Liver (tissue), 8 donors: ENCODE measurements at regions not wholly inside any gene's neighbourhood (a gene's known extent, or its start where the extent isn't known, plus 50 kb on each side); places are given as distances from the start of the nearest gene placed in this dataset.

Experiments
- DNase-seq: peaks from one replicate; pipeline ENCODE4 v3.0.0-alpha.2; 2017; ENCODE audit warnings: low spot score
- H3K27ac ChIP-seq, 2 donors: one replicate each; pipeline ENCODE4 v1.7.0; 2013; ENCODE audit warnings: inconsistent platforms in 2 of 2, low read length in 2 of 2, control low read depth in 1 of 2, low read depth in 1 of 2, mild to moderate bottlenecking in 1 of 2
- H3K27me3 ChIP-seq, 4 donors: one replicate each; pipeline versions ENCODE4 v1.6.1 to v1.7.0; 2013; ENCODE audit warnings: low read length in 3 of 4, inconsistent platforms in 1 of 4, mild to moderate bottlenecking in 1 of 4, moderate library complexity in 1 of 4; ENCODE audit not compliant: control insufficient read depth in 4 of 4, insufficient read depth in 4 of 4
- H3K36me3 ChIP-seq, 4 donors: one replicate each; pipeline versions ENCODE4 v1.6.1 to v1.7.0; 2013; ENCODE audit warnings: low read length in 3 of 4, mild to moderate bottlenecking in 3 of 4, low read depth in 1 of 4, moderate library complexity in 1 of 4; ENCODE audit not compliant: control insufficient read depth in 4 of 4, insufficient read depth in 3 of 4
- H3K4me1 ChIP-seq, 4 donors: one replicate each; pipeline versions ENCODE4 v1.6.1 to v1.7.0; 2013; ENCODE audit warnings: low read length in 3 of 4, mild to moderate bottlenecking in 3 of 4, moderate library complexity in 1 of 4; ENCODE audit not compliant: control insufficient read depth in 4 of 4, insufficient read depth in 4 of 4
- H3K4me3 ChIP-seq, 3 donors: one replicate each; pipeline versions ENCODE4 v1.6.1 to v1.7.0; 2013; ENCODE audit warnings: low read length in 3 of 3, control low read depth in 1 of 3, low read depth in 1 of 3, mild to moderate bottlenecking in 1 of 3
- H3K9ac ChIP-seq, 2 donors: one replicate each; pipeline ENCODE4 v1.7.0; 2013; ENCODE audit warnings: low read length in 2 of 2, mild to moderate bottlenecking in 2 of 2, moderate library complexity in 2 of 2, control low read depth in 1 of 2, low read depth in 1 of 2
- H3K9me3 ChIP-seq, 4 donors: one replicate each; pipeline versions ENCODE4 v1.6.1 to v1.7.0; 2013; ENCODE audit warnings: low read length in 3 of 4; ENCODE audit not compliant: control insufficient read depth in 4 of 4
- EGR1 ChIP-seq, 2 donors: IDR thresholded peaks; 2 replicates each; pipeline ENCODE4 v1.6.1; 2016 to 2018; ENCODE audit warnings: antibody characterized with exemption in 2 of 2, low read depth in 2 of 2
- FOXA2 ChIP-seq: IDR thresholded peaks from 2 replicates; pipeline ENCODE4 v1.6.1; 2016; ENCODE audit warnings: antibody characterized with exemption
- GABPA ChIP-seq, 2 donors: IDR thresholded peaks in 1 of 2; conservative IDR thresholded peaks in 1 of 2; 2 replicates each; pipeline ENCODE4 v1.6.1; 2016; ENCODE audit warnings: antibody characterized with exemption in 2 of 2, mild to moderate bottlenecking in 1 of 2, moderate library complexity in 1 of 2
- HNF4A ChIP-seq, 2 donors: conservative IDR thresholded peaks; 2 replicates each; pipeline ENCODE4 v1.6.1; 2016; ENCODE audit warnings: antibody characterized with exemption in 2 of 2, mild to moderate bottlenecking in 2 of 2
- HNF4G ChIP-seq: IDR thresholded peaks from 2 replicates; pipeline ENCODE4 v1.6.1; 2016; ENCODE audit warnings: antibody characterized with exemption
- NR2F2 ChIP-seq: IDR thresholded peaks from 2 replicates; pipeline ENCODE4 v1.6.1; 2016; ENCODE audit warnings: antibody characterized with exemption
- RXRA ChIP-seq, 2 donors: IDR thresholded peaks; 2 replicates each; pipeline ENCODE4 v1.6.1; 2017 to 2018; ENCODE audit warnings: antibody characterized with exemption in 2 of 2, mild to moderate bottlenecking in 1 of 2
- SP1 ChIP-seq: IDR thresholded peaks from 2 replicates; pipeline ENCODE4 v1.6.1; 2018; ENCODE audit warnings: antibody characterized with exemption, mild to moderate bottlenecking
- TAF1 ChIP-seq: conservative IDR thresholded peaks from 2 replicates; pipeline ENCODE4 v1.6.1; 2016; ENCODE audit warnings: antibody characterized with exemption, mild to moderate bottlenecking
- YY1 ChIP-seq: IDR thresholded peaks from 2 replicates; pipeline ENCODE4 v1.6.1; 2016; ENCODE audit warnings: antibody characterized with exemption, mild to moderate bottlenecking
- ZBTB33 ChIP-seq: IDR thresholded peaks from 2 replicates; pipeline ENCODE4 v1.6.1; 2016; ENCODE audit warnings: antibody characterized with exemption
- WGBS: extraction: QIAGEN DNeasy Blood & Tissue Kit; methylation state at CpG from one replicate; pipeline ENCODE4 v1.1.7; 2013; 5-methylcytosine and 5-hydroxymethylcytosine counted together
- TF ChIP-seq, protein P1 (sequence below): fragments of 150-350 bp; IDR thresholded peaks from 2 replicates; pipeline ENCODE4 v1.5.1; 2017; ENCODE audit warnings: improper control_type of control experiment, low read depth, low read length; ENCODE audit not compliant: missing input control
- TF ChIP-seq, protein P2 (sequence below): IDR thresholded peaks from 2 replicates; pipeline ENCODE4 v1.6.1; 2016; ENCODE audit warnings: antibody characterized with exemption
- TF ChIP-seq, protein P3 (sequence below): IDR thresholded peaks from 2 replicates; pipeline ENCODE4 v1.6.1; 2016; ENCODE audit warnings: antibody characterized with exemption, mild to moderate bottlenecking
- donor health status: healthy.
- donor health status: healthy.
- donor health status: healthy.
- donor health status: healthy.
- donor health status: healthy.

- TF ChIP-seq, protein P1, sequence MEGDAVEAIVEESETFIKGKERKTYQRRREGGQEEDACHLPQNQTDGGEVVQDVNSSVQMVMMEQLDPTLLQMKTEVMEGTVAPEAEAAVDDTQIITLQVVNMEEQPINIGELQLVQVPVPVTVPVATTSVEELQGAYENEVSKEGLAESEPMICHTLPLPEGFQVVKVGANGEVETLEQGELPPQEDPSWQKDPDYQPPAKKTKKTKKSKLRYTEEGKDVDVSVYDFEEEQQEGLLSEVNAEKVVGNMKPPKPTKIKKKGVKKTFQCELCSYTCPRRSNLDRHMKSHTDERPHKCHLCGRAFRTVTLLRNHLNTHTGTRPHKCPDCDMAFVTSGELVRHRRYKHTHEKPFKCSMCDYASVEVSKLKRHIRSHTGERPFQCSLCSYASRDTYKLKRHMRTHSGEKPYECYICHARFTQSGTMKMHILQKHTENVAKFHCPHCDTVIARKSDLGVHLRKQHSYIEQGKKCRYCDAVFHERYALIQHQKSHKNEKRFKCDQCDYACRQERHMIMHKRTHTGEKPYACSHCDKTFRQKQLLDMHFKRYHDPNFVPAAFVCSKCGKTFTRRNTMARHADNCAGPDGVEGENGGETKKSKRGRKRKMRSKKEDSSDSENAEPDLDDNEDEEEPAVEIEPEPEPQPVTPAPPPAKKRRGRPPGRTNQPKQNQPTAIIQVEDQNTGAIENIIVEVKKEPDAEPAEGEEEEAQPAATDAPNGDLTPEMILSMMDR = no peak
- TF ChIP-seq FOXA2 (no peak), EGR1 (IDR thresholded peaks at IDR 0.05; ENCODE audit: low read depth in 2 of 2) (no peak), HNF4A (conservative IDR thresholded peaks at IDR 0.05) (no peak), NR2F2 (no peak), TAF1 (no peak), ZBTB33 (no peak), GABPA (IDR thresholded peaks at IDR 0.05 in 1 of 2, conservative IDR thresholded peaks at IDR 0.05 in 1 of 2) (no peak), SP1 (no peak), RXRA (IDR thresholded peaks at IDR 0.05) (no peak)
- TF ChIP-seq, protein P2, sequence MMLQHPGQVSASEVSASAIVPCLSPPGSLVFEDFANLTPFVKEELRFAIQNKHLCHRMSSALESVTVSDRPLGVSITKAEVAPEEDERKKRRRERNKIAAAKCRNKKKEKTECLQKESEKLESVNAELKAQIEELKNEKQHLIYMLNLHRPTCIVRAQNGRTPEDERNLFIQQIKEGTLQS = no peak
- Histone ChIP-seq H3K9me3 (no peaks in the 10 kb centered on the region), H3K4me3 (no peak overlapping the region), H3K36me3 (no peaks in the 10 kb centered on the region), H3K4me1 (no peaks in the 10 kb centered on the region), H3K9ac (no peak overlapping the region), H3K27ac (no peak overlapping the region), H3K27me3 (no peaks in the 10 kb centered on the region)
- DNase-seq = no peak
- WGBS = 42% methylated on average over 3 of the region's 3 CpGs
Observed at GRCh38 chr10:105759669-105760068, 1118.6 kb downstream of the SORCS3 start.

DNA sequence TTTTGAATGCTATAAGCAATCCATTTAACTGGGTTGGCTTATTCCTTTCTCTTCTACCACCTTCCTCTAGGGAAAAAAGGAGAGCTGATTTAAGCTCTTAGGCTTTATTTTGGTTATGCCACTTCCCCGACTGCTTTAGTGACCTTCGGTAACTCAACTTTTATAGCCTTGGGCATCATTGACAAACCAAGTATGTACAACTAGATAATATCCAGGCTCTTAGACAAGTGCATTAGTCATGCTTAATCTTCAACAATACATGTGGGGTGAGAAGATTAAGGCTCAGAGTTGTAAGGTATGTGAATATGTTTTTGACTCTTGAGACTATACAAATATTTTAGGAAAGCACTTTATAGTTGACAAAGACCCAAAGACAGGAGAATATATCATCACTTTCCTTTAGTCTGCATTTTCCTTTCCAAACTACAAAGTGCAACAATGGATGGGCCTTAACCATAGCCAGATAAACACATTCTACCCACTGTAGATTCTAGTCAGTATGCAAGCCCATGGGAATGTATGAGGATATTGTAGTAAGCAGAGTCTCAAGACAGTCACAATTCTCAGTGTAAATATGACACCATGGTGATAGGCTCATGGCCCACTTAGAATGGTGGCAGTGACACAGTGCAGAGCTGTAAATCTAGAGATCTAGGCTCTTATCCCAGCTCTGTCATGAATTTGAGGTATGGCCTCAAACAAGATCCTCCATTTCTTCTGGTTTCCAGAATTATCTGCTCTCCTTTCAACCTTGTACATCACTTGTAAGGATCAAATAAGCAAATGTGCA, 1117.3 kb downstream of the SORCS3 start:
- Histone ChIP-seq H3K36me3 (no peaks in the 10 kb centered on the region), H3K27ac (no peak overlapping the region), H3K9ac (no peak overlapping the region), H3K27me3 (no peaks in the 10 kb centered on the region), H3K9me3 (no peaks in the 10 kb centered on the region), H3K4me3 (no peak overlapping the region), H3K4me1 (no peaks in the 10 kb centered on the region)
- TF ChIP-seq TAF1 (no peak), ZBTB33 (no peak), RXRA (IDR thresholded peaks at IDR 0.05) (no peak), HNF4A (conservative IDR thresholded peaks at IDR 0.05) (no peak), GABPA (IDR thresholded peaks at IDR 0.05 in 1 of 2, conservative IDR thresholded peaks at IDR 0.05 in 1 of 2) (no peak), YY1 (no peak), HNF4G (no peak), SP1 (no peak)
- TF ChIP-seq, protein P3, sequence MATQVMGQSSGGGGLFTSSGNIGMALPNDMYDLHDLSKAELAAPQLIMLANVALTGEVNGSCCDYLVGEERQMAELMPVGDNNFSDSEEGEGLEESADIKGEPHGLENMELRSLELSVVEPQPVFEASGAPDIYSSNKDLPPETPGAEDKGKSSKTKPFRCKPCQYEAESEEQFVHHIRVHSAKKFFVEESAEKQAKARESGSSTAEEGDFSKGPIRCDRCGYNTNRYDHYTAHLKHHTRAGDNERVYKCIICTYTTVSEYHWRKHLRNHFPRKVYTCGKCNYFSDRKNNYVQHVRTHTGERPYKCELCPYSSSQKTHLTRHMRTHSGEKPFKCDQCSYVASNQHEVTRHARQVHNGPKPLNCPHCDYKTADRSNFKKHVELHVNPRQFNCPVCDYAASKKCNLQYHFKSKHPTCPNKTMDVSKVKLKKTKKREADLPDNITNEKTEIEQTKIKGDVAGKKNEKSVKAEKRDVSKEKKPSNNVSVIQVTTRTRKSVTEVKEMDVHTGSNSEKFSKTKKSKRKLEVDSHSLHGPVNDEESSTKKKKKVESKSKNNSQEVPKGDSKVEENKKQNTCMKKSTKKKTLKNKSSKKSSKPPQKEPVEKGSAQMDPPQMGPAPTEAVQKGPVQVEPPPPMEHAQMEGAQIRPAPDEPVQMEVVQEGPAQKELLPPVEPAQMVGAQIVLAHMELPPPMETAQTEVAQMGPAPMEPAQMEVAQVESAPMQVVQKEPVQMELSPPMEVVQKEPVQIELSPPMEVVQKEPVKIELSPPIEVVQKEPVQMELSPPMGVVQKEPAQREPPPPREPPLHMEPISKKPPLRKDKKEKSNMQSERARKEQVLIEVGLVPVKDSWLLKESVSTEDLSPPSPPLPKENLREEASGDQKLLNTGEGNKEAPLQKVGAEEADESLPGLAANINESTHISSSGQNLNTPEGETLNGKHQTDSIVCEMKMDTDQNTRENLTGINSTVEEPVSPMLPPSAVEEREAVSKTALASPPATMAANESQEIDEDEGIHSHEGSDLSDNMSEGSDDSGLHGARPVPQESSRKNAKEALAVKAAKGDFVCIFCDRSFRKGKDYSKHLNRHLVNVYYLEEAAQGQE = no peak
- TF ChIP-seq, protein P1 = no peak
- DNase-seq = no peak
- WGBS = 88% methylated on average over 2 of the region's 2 CpGs
